ENCODE measurements at regions not wholly inside any gene's neighbourhood (a gene's known extent, or its start where the extent isn't known, plus 50 kb on each side); places are given as distances from the start of the nearest gene placed in this dataset.

GRCh38 chr5:118043531-118043930 lies 944.8 kb downstream of the DTWD2 start:
- no peaks in the 10 kb centered on the region for H3K27me3 Mint-ChIP-seq

DNA sequence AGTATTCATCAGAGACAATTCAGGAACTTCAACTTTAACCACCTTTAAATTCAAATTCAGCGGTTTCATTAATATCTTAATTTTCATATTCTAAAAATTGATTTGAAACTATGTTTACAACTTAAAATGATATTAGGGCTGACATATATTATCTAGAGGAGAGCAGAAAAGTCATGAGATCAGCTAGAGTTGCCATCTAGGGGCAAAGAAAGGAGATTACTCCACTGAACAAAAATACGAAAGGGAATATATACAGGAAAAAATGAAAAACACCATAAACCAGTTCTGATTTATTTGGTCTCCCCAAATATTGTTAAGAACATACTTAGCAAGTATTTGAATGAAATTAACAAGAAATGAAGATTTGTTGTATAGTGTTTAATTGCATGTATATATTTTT lies 946.3 kb downstream of the DTWD2 start:
- H3K9me3 Mint-ChIP-seq = peaks cover 13% of the 10 kb centered on the region
- DNase-seq (ENCODE audit: low spot score in 2 of 2) = no peak

More at GRCh38 chr5:118043531-118043930, 944.8 kb downstream of the DTWD2 start:
- Mint-ChIP-seq H3K9me3 (peaks cover 13% of the 10 kb centered on the region), H3K4me3 (no peak overlapping the region), H3K4me1 (no peaks in the 10 kb centered on the region), H3K27ac (ENCODE audit: low read depth) (no peak overlapping the region), H3K36me3 (ENCODE audit: insufficient read depth) (no peaks in the 10 kb centered on the region)
- DNase-seq (ENCODE audit: low spot score in 2 of 2) (no peak), ATAC-seq (replicated peaks; ENCODE audit: extremely low read depth, poor library complexity, severe bottlenecking) (no peak)

DNA sequence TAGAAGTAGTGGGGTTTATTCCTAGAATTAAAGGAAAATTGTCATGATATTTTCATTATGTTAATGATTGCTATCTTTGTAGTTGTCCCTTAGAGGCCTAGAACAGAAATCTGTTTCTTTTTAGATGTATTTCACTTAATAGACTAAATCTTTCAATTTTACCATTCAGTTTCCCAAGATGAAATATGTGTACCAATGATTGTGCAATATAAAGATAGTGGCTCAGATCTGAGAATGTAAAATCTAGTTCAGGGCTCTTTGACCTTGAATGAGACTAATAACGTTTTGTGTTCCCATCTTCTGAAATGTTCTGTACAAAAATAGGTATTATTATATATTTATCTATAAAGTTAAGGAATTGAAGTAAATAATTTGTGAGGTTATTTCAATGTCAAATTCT lies 947.9 kb downstream of the DTWD2 start:
- H3K27ac Mint-ChIP-seq (ENCODE audit: low read depth) = no peak overlapping the region
- H3K9me3 Mint-ChIP-seq = peaks cover 19% of the 10 kb centered on the region
- no peaks in the 10 kb centered on the region for H3K36me3 Mint-ChIP-seq (ENCODE audit: insufficient read depth)
- H3K4me3 Mint-ChIP-seq = no peak overlapping the region
- ATAC-seq (replicated peaks; ENCODE audit: extremely low read depth, poor library complexity, severe bottlenecking) (no peak), DNase-seq (ENCODE audit: low spot score in 2 of 2) (no peak)
- H3K27me3 Mint-ChIP-seq = no peaks in the 10 kb centered on the region
- H3K4me1 Mint-ChIP-seq = no peaks in the 10 kb centered on the region

More for the DNA sequence above, 946.3 kb downstream of the DTWD2 start:
- H3K4me1 Mint-ChIP-seq = no peaks in the 10 kb centered on the region
- no peak overlapping the region for H3K27ac Mint-ChIP-seq (ENCODE audit: low read depth)
- no peaks in the 10 kb centered on the region for H3K36me3 Mint-ChIP-seq (ENCODE audit: insufficient read depth)
- no peaks in the 10 kb centered on the region for H3K27me3 Mint-ChIP-seq
- H3K4me3 Mint-ChIP-seq = no peak overlapping the region
- ATAC-seq (replicated peaks; ENCODE audit: extremely low read depth, poor library complexity, severe bottlenecking) = no peak

DNA sequence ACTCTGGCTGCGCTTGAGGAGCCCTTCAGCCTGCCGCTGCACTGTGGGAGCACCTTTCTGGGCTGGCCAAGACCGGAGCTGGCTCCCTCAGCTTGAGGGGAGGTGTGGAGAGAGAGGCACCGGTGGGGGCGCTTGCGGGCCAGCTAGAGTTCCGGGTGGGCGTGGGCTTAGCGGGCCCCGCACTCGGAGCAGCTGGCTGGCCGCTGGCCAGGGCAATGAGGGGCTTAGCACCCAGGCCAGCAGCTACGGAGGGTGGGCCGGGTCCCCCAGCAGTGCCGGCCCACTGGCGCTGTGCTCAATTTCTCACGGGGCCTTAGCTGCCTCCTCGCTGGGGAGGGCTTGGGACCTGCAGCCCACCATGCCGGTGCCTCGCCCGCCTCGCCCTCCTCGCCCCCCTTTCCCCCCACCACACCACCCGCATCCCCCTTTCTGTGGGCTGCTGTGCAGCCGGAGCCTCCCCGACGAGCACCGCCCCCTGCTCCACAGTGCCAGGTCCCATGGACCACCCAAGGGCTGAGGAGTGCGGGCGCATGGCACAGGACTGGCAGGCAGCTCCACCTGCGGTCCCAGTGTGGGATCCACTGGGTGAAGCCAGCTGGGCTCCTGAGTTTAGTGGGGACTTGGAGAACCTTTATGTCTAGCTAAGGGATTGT lies 954.5 kb downstream of the DTWD2 start:
- peaks cover 21% of the 10 kb centered on the region for H3K9me3 Mint-ChIP-seq
- H3K27me3 Mint-ChIP-seq = no peaks in the 10 kb centered on the region
- H3K27ac Mint-ChIP-seq (ENCODE audit: low read depth) = no peak overlapping the region
- H3K4me3 Mint-ChIP-seq = no peak overlapping the region
- H3K4me1 Mint-ChIP-seq = no peaks in the 10 kb centered on the region
- no peaks in the 10 kb centered on the region for H3K36me3 Mint-ChIP-seq (ENCODE audit: insufficient read depth)
- ATAC-seq (replicated peaks; ENCODE audit: extremely low read depth, poor library complexity, severe bottlenecking) (no peak), DNase-seq (ENCODE audit: low spot score in 2 of 2) (no peak)

DNA sequence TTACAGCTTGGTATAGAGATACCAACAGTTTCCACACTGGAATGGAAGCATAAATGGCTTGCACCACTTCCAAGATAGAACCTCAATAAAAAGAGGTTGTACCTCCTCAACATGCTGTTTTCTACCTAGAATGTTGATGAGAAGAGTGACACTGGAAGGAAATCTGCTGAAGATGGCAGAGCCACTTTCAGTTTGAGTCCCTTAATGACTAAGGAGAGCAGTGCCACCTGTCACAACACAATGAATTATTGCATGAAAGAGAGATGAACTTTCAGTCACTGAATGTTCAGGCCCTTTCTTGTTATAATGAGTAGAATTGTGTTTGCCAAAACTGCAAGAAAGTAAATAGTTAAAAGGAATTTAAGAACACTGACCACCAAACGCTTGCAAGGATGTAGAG lies 958.5 kb downstream of the DTWD2 start:
- H3K4me1 Mint-ChIP-seq = no peaks in the 10 kb centered on the region
- no peaks in the 10 kb centered on the region for H3K36me3 Mint-ChIP-seq (ENCODE audit: insufficient read depth)
- H3K27me3 Mint-ChIP-seq = no peaks in the 10 kb centered on the region
- ATAC-seq (replicated peaks; ENCODE audit: extremely low read depth, poor library complexity, severe bottlenecking) = no peak
- no peak for DNase-seq (ENCODE audit: low spot score in 2 of 2)
- no peak overlapping the region for H3K4me3 Mint-ChIP-seq
- no peak overlapping the region for H3K27ac Mint-ChIP-seq (ENCODE audit: low read depth)
- H3K9me3 Mint-ChIP-seq = peaks cover 22% of the 10 kb centered on the region

DNA sequence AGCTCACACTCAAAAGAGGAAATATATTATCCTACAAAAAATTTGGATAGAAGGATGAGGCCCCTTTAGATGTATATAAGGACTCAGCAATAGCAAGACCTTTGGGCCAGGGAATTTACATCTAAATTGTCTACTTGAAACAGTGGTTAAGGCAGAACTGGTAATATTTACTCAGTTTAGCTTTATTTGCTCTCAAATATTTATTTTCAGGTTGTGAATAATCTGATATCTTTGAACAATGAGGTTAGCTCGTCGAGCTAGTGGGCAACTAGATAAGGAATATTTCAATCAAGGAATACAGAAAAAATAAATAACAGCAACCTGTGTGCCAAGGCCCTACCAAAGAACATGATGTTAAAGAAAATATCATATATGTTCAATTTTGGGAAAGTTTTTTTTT lies 966.3 kb downstream of the DTWD2 start:
- no peak for ATAC-seq (replicated peaks; ENCODE audit: extremely low read depth, poor library complexity, severe bottlenecking)
- peaks cover 11% of the 10 kb centered on the region for H3K9me3 Mint-ChIP-seq
- no peaks in the 10 kb centered on the region for H3K27me3 Mint-ChIP-seq
- H3K4me1 Mint-ChIP-seq = no peaks in the 10 kb centered on the region
- H3K36me3 Mint-ChIP-seq (ENCODE audit: insufficient read depth) = no peaks in the 10 kb centered on the region
- no peak overlapping the region for H3K27ac Mint-ChIP-seq (ENCODE audit: low read depth)
- H3K4me3 Mint-ChIP-seq = no peak overlapping the region
- no peak for DNase-seq (ENCODE audit: low spot score in 2 of 2)

DNA sequence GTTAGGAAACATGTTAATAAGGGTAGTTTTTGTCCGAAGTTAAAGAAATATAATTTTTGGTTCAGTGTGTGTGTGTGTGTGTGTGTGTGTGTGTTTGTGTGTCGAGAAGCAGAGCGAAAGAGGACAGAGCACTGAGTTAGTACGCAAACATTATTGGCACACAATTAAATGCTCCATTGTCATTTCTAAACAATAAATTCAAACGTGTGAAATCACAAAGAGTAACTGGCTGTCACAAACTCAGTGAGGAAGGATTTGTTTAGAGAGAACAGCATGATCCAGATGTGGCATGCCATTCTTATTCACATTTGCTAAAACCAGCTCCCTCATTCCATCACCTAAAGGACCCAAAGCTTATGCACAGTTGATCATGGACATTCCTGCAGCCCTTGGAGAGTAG lies 970.8 kb downstream of the DTWD2 start:
- Mint-ChIP-seq H3K27ac (ENCODE audit: low read depth) (no peak overlapping the region), H3K36me3 (ENCODE audit: insufficient read depth) (no peaks in the 10 kb centered on the region), H3K4me1 (no peaks in the 10 kb centered on the region), H3K4me3 (no peak overlapping the region), H3K27me3 (no peaks in the 10 kb centered on the region), H3K9me3 (peaks cover 4% of the 10 kb centered on the region)
- no peak for ATAC-seq (replicated peaks; ENCODE audit: extremely low read depth, poor library complexity, severe bottlenecking)
- no peak for DNase-seq (ENCODE audit: low spot score in 2 of 2)

DNA sequence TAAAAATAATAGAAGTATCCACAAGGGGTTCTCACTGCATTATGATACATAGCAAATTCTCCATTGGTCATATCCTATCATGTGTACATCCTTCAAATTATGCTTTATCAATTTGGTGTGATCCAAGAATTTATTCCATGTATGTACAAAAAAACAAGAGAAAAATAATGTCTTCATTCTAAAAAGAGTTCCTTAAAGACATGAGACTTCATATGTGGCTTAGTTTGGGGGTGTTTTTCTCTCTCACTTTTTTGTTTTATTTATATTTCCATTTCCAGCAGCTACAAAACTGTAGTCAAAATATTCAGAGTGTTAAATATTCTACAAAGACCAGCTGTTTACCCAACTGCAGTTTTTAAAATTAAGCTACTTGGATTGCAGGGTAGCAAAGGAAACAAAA lies 972.0 kb downstream of the DTWD2 start:
- no peaks in the 10 kb centered on the region for H3K36me3 Mint-ChIP-seq (ENCODE audit: insufficient read depth)
- H3K27ac Mint-ChIP-seq (ENCODE audit: low read depth) = no peak overlapping the region
- no peaks in the 10 kb centered on the region for H3K27me3 Mint-ChIP-seq
- peaks cover 4% of the 10 kb centered on the region for H3K9me3 Mint-ChIP-seq
- no peak overlapping the region for H3K4me3 Mint-ChIP-seq
- no peaks in the 10 kb centered on the region for H3K4me1 Mint-ChIP-seq
- ATAC-seq (replicated peaks; ENCODE audit: extremely low read depth, poor library complexity, severe bottlenecking) (no peak), DNase-seq (ENCODE audit: low spot score in 2 of 2) (no peak)

GRCh38 chr5:118015511-118015910 lies 972.8 kb downstream of the DTWD2 start:
- Mint-ChIP-seq H3K4me1 (no peaks in the 10 kb centered on the region), H3K36me3 (ENCODE audit: insufficient read depth) (no peaks in the 10 kb centered on the region), H3K27ac (ENCODE audit: low read depth) (no peak overlapping the region), H3K4me3 (no peak overlapping the region), H3K27me3 (no peaks in the 10 kb centered on the region), H3K9me3 (peaks cover 6% of the 10 kb centered on the region)
- no peak for ATAC-seq (replicated peaks; ENCODE audit: extremely low read depth, poor library complexity, severe bottlenecking)
- DNase-seq (ENCODE audit: low spot score in 2 of 2) = no peak

- Mint-ChIP-seq H3K9me3 (peaks cover 5% of the 10 kb centered on the region), H3K27me3 (no peaks in the 10 kb centered on the region), H3K4me1 (no peaks in the 10 kb centered on the region), H3K36me3 (ENCODE audit: insufficient read depth) (no peaks in the 10 kb centered on the region), H3K4me3 (no peak overlapping the region), H3K27ac (ENCODE audit: low read depth) (no peak overlapping the region)
- DNase-seq (ENCODE audit: low spot score in 2 of 2) (no peak), ATAC-seq (replicated peaks; ENCODE audit: extremely low read depth, poor library complexity, severe bottlenecking) (no peak)
Measured at GRCh38 chr5:118009741-118010297, 978.5 kb downstream of the DTWD2 start.

GRCh38 chr5:118008779-118009178 lies 979.6 kb downstream of the DTWD2 start:
- H3K9me3 Mint-ChIP-seq = peaks cover 5% of the 10 kb centered on the region
- H3K36me3 Mint-ChIP-seq (ENCODE audit: insufficient read depth) = no peaks in the 10 kb centered on the region
- no peak for ATAC-seq (replicated peaks; ENCODE audit: extremely low read depth, poor library complexity, severe bottlenecking)
- no peaks in the 10 kb centered on the region for H3K27me3 Mint-ChIP-seq
- DNase-seq (ENCODE audit: low spot score in 2 of 2) = no peak
- no peak overlapping the region for H3K27ac Mint-ChIP-seq (ENCODE audit: low read depth)
- no peak overlapping the region for H3K4me3 Mint-ChIP-seq
- no peaks in the 10 kb centered on the region for H3K4me1 Mint-ChIP-seq

GRCh38 chr5:118007262-118007661 lies 981.1 kb downstream of the DTWD2 start:
- Mint-ChIP-seq H3K36me3 (ENCODE audit: insufficient read depth) (no peaks in the 10 kb centered on the region), H3K4me3 (no peak overlapping the region), H3K27ac (ENCODE audit: low read depth) (no peak overlapping the region), H3K4me1 (no peaks in the 10 kb centered on the region), H3K27me3 (no peaks in the 10 kb centered on the region), H3K9me3 (peaks cover 14% of the 10 kb centered on the region)
- ATAC-seq (replicated peaks; ENCODE audit: extremely low read depth, poor library complexity, severe bottlenecking) (no peak), DNase-seq (ENCODE audit: low spot score in 2 of 2) (no peak)

- no peak overlapping the region for H3K27ac Mint-ChIP-seq (ENCODE audit: low read depth)
- ATAC-seq (replicated peaks; ENCODE audit: extremely low read depth, poor library complexity, severe bottlenecking) = no peak
Measured at GRCh38 chr5:118006219-118006618, 982.1 kb downstream of the DTWD2 start.

More at GRCh38 chr5:118006219-118006618, 982.1 kb downstream of the DTWD2 start:
- Mint-ChIP-seq H3K4me1 (no peaks in the 10 kb centered on the region), H3K9me3 (peaks cover 14% of the 10 kb centered on the region), H3K4me3 (no peak overlapping the region), H3K36me3 (ENCODE audit: insufficient read depth) (no peaks in the 10 kb centered on the region), H3K27me3 (no peaks in the 10 kb centered on the region)
- DNase-seq (ENCODE audit: low spot score in 2 of 2) = no peak
